HG02678 (cell line): ENCODE measurements at regions not wholly inside any gene's neighbourhood (a gene's known extent, or its start where the extent isn't known, plus 50 kb on each side); places are given as distances from the start of the nearest gene placed in this dataset.
"Not testable (repeated sequence)": the region's sequence is repeated elsewhere in the genome, so short reads cannot be mapped to it uniquely, and the experiment has no call there.

ENCODE experiments used
- ATAC-seq: cut with Tn5 transposase; IDR thresholded peaks from one replicate; pipeline ENCODE4 v1.9.1; 2021; ENCODE audit warnings: mild to moderate bottlenecking, moderate library complexity; ENCODE audit not compliant: unreplicated experiment

DNA sequence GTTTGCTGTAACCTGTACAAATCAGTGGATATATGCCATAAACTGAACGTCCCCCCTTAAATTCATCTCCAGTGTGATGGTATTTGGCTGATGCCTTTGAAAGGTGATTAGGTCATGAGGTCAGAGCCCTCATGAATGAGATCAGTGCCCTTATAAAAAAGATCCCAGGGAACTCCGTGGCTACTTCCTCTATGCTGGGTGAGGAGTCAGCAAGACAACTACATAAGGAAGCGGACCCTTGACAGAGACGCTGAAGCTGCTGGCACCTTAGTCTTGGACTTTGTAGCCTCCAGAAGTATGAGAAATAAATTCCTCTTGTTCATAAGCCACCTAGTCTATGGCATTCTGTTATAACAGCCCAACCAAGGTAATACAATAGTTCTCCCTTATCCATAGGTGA lies 215.1 kb upstream of the ZNF608 start:
- ATAC-seq = no peak

DNA sequence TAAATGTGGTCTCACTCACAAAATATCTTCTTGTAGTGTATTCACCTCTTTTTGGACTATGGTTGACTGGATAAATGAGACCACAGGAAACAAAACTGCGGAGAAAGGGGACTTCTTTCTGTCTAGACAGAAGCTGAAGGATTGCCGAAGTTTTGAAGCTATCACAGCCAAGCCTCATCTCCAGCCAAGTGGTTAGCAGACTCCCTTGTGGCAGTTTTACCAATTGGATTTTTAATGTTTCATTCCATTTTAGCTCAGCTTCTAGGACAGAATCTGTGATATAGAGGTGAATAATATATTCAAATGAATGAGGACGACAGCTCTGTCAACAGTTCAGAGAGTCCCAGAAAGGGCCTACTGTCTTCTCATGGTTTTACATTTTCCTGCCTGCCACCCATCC lies 215.7 kb upstream of the ZNF608 start:
- no peak for ATAC-seq

DNA sequence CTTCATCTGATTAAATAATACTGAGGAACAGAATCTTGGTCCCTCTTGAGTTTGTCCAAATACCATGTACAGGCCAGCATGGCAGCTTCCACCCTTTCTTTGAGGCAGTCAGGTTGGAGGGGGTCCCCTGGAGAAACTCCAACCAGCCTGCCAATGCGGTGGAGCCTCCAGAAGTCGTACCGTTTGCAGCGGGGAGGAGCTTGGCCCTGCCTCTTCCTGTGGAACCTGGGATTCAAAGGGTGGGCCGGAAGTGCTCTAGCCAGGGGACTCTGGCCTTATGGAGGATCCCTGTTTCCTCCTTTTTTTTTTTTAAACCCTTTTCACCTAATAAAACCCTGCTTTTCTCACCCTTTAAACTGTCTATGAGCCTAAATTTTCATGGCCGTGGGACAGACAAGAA lies 216.3 kb upstream of the ZNF608 start:
- ATAC-seq = no peak

DNA sequence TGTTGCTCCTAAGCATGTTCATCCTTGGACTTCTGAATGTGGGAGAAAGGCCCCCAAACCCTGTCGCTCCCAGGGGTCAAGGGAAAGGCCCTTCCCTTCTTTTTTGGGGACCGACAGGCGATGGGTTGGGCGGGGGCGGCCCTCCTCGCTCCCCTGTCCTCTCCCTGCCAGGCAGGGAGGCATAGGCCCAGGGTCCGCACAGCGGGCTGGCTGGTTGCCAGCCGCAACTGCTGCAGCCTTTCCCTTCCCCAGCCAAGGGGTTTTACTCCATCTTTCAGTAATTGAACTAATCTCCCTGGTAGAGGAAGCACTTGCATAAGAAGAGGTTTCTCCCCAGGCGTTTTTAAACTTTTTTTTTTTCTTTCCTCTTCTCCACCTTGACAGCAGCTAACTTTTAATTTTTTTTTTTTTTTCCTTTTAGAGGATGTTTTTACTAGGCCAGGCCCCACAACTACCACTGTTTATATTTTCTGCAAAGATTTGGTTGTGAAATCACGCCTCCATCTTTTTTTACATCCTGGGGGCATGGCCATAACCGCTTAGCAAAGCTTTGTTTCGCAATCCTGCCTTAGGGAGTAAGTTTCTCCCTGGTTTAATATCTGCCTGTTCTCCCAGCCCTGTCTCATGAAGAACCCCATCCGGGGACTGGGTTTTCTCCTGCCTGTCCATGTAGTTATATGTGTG lies 216.9 kb upstream of the ZNF608 start:
- ATAC-seq = no peak

- ATAC-seq = not testable (repeated sequence)
These were observed 220.3 kb upstream of the ZNF608 start for GRCh38 chr5:124966741-124967140.

- ATAC-seq = not testable (repeated sequence)
These were observed 223.9 kb upstream of the ZNF608 start for GRCh38 chr5:124970381-124970780.

DNA sequence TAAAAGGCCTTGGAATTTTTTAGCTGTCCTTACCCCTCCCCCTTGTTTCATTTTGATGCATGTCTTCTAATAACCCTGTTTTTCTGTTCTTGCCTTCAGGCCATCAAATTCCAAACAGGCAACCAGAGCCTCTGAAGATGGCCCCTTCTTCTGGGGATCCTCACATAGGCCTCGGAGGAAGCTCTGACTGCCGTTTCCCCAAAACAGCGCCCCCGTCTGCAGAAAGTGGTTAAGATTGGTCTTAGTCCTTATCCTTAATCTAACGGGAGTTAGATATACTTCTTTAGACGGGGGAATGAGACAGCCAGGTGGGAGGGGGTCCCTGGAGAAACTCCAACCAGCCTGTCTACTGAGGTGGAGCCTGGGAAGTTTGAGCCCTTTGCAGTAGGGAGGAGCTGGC lies 226.3 kb upstream of the ZNF608 start:
- ATAC-seq = no peak

DNA sequence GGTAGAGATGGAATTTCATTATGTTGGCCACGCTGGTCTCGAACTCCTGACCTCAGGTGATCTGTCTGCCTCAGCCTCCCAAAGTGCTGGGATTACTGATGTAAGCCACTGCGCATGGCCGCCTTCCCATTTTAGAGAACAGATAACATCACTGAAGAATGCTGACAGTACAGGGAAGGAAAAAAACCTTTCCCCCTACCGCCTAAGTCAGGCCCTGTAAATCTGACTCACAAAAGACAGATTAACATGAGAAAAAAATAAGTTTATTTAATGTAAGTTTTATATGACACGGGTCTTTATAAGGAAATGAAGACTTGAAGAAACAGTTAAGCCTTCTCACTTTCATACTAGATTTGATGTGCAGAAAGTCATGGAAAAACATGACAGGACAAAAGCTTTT lies 227.2 kb upstream of the ZNF608 start:
- ATAC-seq = no peak

DNA sequence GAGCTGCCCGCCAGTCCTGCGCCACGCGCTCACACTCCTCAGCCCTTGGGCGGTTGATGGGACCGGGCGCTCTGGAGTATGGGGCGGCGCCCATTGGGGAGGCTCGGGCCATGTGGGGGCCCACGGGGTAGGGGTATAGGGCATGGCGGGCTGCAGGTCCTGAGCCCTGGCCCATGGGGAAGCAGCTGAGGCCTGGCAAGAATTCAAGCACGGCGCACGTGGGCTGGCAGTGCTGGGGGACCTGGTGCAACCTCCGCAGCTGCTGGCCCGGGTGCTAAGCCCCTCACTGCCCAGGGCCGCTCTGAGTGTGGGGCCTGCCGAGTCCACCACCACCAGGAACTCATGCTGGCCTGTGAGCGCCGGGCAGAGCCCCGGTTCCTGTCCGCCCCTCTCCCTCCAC lies 229.6 kb upstream of the ZNF608 start:
- ATAC-seq = no peak

- ATAC-seq = no peak
These were observed 232.8 kb upstream of the ZNF608 start for GRCh38 chr5:124979251-124979650.

DNA sequence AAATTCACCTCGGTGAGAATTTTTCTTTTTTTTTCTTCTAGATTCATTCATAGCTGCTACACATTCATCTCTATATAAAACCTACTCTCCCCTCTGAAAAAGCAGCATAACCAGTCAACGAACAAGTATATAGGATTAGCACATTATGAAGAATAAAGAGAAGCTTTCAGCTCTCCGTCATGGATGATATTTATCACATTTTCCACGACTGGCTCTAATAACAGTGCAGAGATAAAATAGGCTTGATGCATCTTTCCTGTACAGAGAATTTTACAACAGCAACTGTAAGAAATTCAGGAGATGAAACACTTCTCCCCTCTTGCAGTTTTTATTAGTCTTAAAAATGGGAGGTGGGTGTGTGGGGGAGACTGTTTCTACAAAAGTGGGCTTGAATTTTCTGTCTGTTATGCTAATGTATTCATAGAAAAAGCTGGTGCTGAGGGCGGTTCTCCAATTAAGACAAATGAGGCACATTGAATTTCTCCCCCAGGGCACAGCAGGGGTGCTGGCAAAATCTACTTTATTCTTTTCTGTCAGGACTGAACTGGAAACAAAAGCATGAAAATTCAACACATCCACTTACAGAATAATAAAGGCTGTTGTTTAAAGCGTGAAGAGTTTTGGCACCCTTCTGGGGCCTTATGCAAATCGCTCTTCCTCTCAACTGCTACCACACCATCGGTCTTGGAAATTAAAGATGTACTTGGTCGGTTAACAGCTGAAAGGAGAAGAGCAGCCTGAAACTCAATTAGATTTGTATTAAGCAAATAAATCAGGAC lies 233.9 kb upstream of the ZNF608 start:
- peak; percentile 93 for ATAC-seq

DNA sequence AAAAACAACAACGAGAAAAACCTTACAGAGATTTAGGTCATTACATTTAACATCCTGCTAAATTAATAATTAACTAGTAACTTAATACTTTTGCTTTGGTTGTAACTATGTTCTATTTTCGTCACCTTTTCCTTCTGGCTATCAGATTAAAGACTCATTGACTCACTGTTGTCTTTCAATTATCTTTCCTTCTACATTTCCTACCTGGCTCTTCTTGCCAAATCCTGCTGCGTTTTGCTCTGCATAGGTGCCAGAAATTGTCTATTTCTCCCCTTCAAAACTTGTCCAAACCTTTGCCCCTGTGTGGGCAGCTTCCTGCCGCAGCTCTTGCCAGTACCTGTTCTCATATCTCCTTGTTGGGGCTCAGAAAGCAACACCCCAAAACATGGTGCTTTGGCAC lies 235.5 kb upstream of the ZNF608 start:
- no peak for ATAC-seq

DNA sequence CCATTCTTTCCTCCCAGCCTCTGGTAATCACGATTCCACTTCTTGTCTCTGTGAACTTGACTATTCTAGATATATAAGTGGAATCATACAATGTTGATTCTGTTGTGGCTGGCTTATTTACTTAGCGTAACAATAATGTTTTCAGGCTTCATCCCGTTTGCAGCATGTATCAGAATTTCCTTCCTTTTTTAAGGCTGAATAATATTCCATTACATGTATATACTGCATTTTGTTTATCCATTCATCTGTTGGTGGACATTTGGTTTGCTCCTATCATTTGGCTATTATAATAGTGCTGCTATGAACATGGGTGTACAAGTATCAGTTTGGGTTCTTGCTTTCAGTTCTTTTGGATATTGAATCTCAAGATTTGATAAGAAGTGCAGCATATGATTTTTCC lies 239.7 kb upstream of the ZNF608 start:
- ATAC-seq = no peak

- ATAC-seq = no peak
These were observed 240.2 kb upstream of the ZNF608 start for GRCh38 chr5:124986667-124987066.

DNA sequence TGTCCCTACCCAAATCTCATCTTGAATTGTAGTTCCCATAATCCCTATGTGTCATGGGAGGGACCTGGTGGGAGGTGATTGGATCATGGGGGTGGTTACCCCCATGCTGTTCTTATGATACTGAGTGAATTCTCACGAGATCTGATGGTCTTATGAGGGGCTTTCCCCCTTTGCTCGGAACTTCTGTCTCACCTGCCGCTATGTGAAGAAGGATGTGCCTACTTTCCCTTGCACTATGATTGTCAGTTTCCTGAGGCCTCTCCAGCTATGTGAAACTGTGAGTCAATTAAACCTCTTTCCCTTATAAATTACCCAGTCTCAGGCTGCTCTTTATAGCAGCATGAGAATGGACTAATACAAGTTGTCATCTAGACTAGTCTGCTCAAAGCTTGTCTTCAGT lies 241.3 kb upstream of the ZNF608 start:
- not testable (repeated sequence) for ATAC-seq

- no peak for ATAC-seq
These were observed 244.3 kb upstream of the ZNF608 start for GRCh38 chr5:124990723-124991122.

DNA sequence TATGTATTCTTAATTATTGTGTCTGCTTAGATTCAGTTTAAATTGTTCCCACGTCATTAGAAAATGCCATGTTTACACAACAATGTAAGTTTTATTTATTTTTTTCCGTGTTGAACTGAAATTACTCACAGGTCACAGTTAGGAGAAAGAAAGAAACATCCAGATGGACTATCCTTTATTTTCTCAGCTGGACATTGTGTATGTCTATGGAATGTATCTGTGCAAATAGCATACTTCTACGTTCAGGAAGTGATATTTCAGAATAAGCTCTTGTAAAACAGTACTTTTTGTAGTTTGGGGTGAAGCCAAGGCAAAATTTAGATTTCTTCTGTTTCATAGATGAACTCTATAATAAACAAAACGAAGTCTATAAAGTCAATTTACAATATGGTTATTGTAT lies 249.0 kb upstream of the ZNF608 start:
- ATAC-seq = no peak

GRCh38 chr5:124996023-124996763 lies 249.8 kb upstream of the ZNF608 start:
- ATAC-seq = no peak

DNA sequence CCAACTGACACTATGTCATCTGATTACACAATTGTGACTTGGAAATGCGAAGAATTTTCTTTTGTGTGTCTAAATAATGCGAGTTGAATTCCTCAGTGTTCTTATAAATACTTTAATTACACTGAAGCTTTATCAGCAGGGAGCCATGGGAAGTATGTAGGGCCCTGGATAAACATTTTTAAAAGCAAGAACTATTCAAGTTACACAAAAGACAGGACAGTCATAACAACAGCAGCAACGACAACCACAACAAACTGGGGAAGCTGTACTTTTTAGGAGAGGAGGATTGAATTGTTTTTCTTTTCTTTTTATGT lies 250.3 kb upstream of the ZNF608 start:
- ATAC-seq = no peak

GRCh38 chr5:124997186-124997893 lies 250.9 kb upstream of the ZNF608 start:
- ATAC-seq = no peak

- no peak for ATAC-seq
These were observed 252.1 kb upstream of the ZNF608 start for GRCh38 chr5:124998520-124998919.
